DMS153 treated with DMSO at 0.1 percent for 48 hours (cell line): ENCODE measurements at regions not wholly inside any gene's neighbourhood (a gene's known extent, or its start where the extent isn't known, plus 50 kb on each side); places are given as distances from the start of the nearest gene placed in this dataset.

Experiments used
- DNase-seq: peaks from one replicate; lab custom pipeline; 2025; ENCODE audit not compliant: unreplicated experiment; lab: John Stamatoyannopoulos, UW

GRCh38 chr6:165726965-165727381 is 63.9 kb upstream of the PDE10A start:
- no peak for DNase-seq

GRCh38 chr6:165726290-165726875 is 63.3 kb upstream of the PDE10A start:
- DNase-seq, result no peak

GRCh38 chr6:165725201-165725600 is 62.2 kb upstream of the PDE10A start:
- DNase-seq, result no peak

DNA sequence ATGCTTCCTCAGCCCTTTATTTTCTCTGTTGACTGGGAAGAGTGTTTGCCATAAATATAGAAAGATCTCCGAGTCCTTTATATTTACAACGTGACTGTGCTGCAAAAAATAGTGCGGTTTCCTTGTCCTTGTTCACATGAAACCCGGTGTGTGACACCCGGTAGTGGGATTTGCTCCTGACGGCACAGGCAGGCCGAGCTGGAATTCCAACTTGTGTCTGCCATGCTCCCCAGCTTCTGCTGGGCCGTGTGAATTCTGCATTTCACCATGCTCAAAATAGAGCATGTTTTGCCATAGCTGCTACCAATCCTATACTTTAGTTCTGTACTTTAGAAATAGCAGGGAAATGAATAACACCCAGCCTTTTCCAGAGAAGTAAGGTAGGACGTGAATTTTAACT is 60.3 kb upstream of the PDE10A start:
- DNase-seq, result no peak

- no peak for DNase-seq
These were observed 59.0 kb upstream of the PDE10A start for GRCh38 chr6:165722022-165722421.

DNA sequence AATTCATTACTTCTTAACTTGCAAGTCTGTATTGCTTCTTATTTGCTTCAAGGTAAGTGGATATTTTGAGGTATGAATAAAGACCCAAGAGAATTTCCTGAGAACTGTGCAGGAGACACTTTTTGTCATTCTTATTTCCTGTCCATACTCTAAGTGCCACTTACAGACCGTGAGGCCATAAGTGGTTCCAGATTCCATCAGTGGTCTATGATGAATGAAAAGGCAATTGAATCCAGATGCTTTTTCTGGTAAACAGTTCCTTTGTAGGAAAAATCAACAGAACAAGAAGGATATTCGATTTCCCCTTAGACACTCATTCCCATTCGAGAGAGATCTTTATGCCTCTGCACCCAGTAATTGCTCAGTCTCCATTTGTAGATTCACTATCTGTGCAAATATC is 58.3 kb upstream of the PDE10A start:
- DNase-seq, result no peak

DNA sequence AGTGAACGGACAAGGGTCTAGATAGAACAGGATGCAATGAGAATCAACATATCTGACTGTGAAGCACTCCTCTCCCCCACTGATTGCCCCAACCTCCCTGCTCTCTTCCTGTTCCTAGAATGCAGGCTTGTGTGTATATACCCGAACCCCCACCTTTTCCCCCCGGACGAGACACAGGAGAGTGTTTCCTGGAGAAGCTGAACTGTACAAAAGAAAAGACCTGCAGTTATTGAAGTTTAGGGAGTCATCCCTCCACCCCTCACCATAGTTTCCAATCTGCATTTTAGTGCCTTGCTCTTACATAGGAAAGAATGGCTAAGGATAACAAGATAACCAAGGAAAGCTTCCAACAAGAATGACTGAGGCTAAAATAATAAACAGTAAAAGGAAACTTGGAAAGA is 55.5 kb upstream of the PDE10A start:
- no peak for DNase-seq

- no peak for DNase-seq
These were observed 54.9 kb upstream of the PDE10A start for GRCh38 chr6:165717732-165718465.

GRCh38 chr6:165716886-165717285 is 53.8 kb upstream of the PDE10A start:
- no peak for DNase-seq

GRCh38 chr6:165715428-165715827 is 52.4 kb upstream of the PDE10A start:
- DNase-seq, result no peak

GRCh38 chr6:165714907-165715306 is 51.9 kb upstream of the PDE10A start:
- no peak for DNase-seq

DNA sequence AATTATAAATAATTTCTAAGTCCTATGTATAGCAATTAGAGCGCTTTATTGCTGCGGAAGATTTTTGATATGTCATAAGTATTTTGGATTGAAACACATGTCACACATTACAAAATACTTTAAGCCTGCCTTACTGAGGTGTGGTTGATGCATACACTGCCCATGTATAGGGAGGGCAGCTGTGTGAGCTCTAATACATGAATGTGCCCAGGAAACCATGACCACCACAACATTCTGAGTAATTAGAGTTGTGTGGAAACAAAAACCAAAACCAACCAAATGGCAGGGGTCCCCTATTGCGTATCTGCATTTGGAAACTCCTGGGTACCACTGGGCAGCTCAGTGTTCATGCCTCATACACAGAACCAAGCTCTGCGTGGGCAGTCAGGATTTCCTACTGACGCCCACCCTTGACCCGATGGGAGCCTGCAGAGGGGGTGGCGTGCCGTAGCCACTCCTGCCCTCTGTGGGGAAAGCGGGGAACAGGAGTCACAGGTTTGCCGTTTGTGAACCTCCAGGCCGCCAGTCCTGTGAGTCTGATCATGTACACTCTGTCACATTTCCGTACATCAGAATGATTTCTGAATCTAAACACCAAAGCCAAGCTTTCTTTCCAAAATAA is 50.9 kb upstream of the PDE10A start:
- DNase-seq, result no peak
